IPS-18a (cell line): ENCODE measurements at regions not wholly inside any gene's neighbourhood (a gene's known extent, or its start where the extent isn't known, plus 50 kb on each side); places are given as distances from the start of the nearest gene placed in this dataset.
"Not testable (repeated sequence)": the region's sequence is repeated elsewhere in the genome, so short reads cannot be mapped to it uniquely, and the experiment has no call there.

Experiments
- H3K27ac ChIP-seq: one replicate; pipeline ENCODE4 v1.5.1; 2013; ENCODE audit warnings: low read length
- H3K27me3 ChIP-seq: one replicate; pipeline ENCODE4 v1.6.1; 2013; ENCODE audit warnings: mild to moderate bottlenecking, low read length; ENCODE audit not compliant: control insufficient read depth, insufficient read depth
- H3K36me3 ChIP-seq: one replicate; pipeline ENCODE4 v1.6.1; 2013; ENCODE audit warnings: low read depth, low read length; ENCODE audit not compliant: control insufficient read depth
- H3K4me1 ChIP-seq: one replicate; pipeline ENCODE4 v1.6.1; 2013; ENCODE audit warnings: low read depth, low read length; ENCODE audit not compliant: control insufficient read depth
- H3K4me3 ChIP-seq: one replicate; pipeline ENCODE4 v1.5.1; 2013; ENCODE audit warnings: low read length
- H3K9ac ChIP-seq: one replicate; pipeline ENCODE4 v1.6.1; 2013; ENCODE audit warnings: mild to moderate bottlenecking, low read length, moderate library complexity
- H3K9me3 ChIP-seq: one replicate; pipeline ENCODE4 v1.6.1; 2013; ENCODE audit warnings: low read depth, low read length; ENCODE audit not compliant: control insufficient read depth

- H3K27ac ChIP-seq, H3K36me3 ChIP-seq, H3K9me3 ChIP-seq, H3K9ac ChIP-seq, H3K4me1 ChIP-seq, H3K27me3 ChIP-seq, H3K4me3 ChIP-seq: not testable (repeated sequence)
Observed at GRCh38 chr7:32779895-32780294, 111.7 kb downstream of the KBTBD2 start.

- Histone ChIP-seq H3K9ac (no peak overlapping the region), H3K36me3 (no peaks in the 10 kb centered on the region), H3K4me1 (no peaks in the 10 kb centered on the region), H3K4me3 (no peak overlapping the region), H3K27ac (no peak overlapping the region), H3K9me3 (no peaks in the 10 kb centered on the region), H3K27me3 (no peaks in the 10 kb centered on the region)
Observed at GRCh38 chr7:32779167-32779566, 112.4 kb downstream of the KBTBD2 start.

GRCh38 chr7:32777041-32777666 is 114.4 kb downstream of the KBTBD2 start:
- not testable (repeated sequence) for H3K36me3 ChIP-seq, H3K27ac ChIP-seq, H3K9ac ChIP-seq, H3K4me3 ChIP-seq, H3K4me1 ChIP-seq, H3K27me3 ChIP-seq, H3K9me3 ChIP-seq

- H3K4me1 ChIP-seq, H3K4me3 ChIP-seq, H3K27me3 ChIP-seq, H3K27ac ChIP-seq, H3K9ac ChIP-seq, H3K9me3 ChIP-seq, H3K36me3 ChIP-seq: not testable (repeated sequence)
Observed at GRCh38 chr7:32776318-32776717, 115.2 kb downstream of the KBTBD2 start.

- not testable (repeated sequence) for H3K4me1 ChIP-seq, H3K9ac ChIP-seq, H3K4me3 ChIP-seq, H3K9me3 ChIP-seq, H3K36me3 ChIP-seq, H3K27ac ChIP-seq, H3K27me3 ChIP-seq
Observed at GRCh38 chr7:32775809-32776208, 115.8 kb downstream of the KBTBD2 start.

GRCh38 chr7:32774541-32774951 is 117.0 kb downstream of the KBTBD2 start:
- Histone ChIP-seq H3K4me3 (no peak overlapping the region), H3K27ac (no peak overlapping the region), H3K36me3 (no peaks in the 10 kb centered on the region), H3K4me1 (no peaks in the 10 kb centered on the region), H3K27me3 (no peaks in the 10 kb centered on the region), H3K9ac (no peak overlapping the region), H3K9me3 (no peaks in the 10 kb centered on the region)

- not testable (repeated sequence) for H3K4me1 ChIP-seq, H3K27ac ChIP-seq, H3K36me3 ChIP-seq, H3K27me3 ChIP-seq, H3K9ac ChIP-seq, H3K9me3 ChIP-seq, H3K4me3 ChIP-seq
Observed at GRCh38 chr7:32768866-32769510, 122.6 kb downstream of the KBTBD2 start.

GRCh38 chr7:32768338-32768737 is 123.2 kb downstream of the KBTBD2 start:
- H3K4me1 ChIP-seq, H3K27ac ChIP-seq, H3K36me3 ChIP-seq, H3K9me3 ChIP-seq, H3K9ac ChIP-seq, H3K4me3 ChIP-seq: not testable (repeated sequence)
- peaks cover 16% of the 10 kb centered on the region for H3K27me3 ChIP-seq

GRCh38 chr7:32765649-32766251 is 125.8 kb downstream of the KBTBD2 start:
- H3K4me3 ChIP-seq = not testable (repeated sequence)

GRCh38 chr7:32765185-32765584 is 126.4 kb downstream of the KBTBD2 start:
- H3K4me3 ChIP-seq = no peak overlapping the region
- H3K27me3 ChIP-seq = peaks cover 47% of the 10 kb centered on the region
- peaks cover 4% of the 10 kb centered on the region for H3K4me1 ChIP-seq
- no peak overlapping the region for H3K27ac ChIP-seq
- no peak overlapping the region for H3K9ac ChIP-seq
- H3K36me3 ChIP-seq = no peaks in the 10 kb centered on the region
- H3K9me3 ChIP-seq = no peaks in the 10 kb centered on the region

More at GRCh38 chr7:32765649-32766251, 125.8 kb downstream of the KBTBD2 start:
- H3K9ac ChIP-seq, H3K4me1 ChIP-seq, H3K27ac ChIP-seq, H3K36me3 ChIP-seq, H3K9me3 ChIP-seq: not testable (repeated sequence)
- H3K27me3 ChIP-seq = peaks cover 42% of the 10 kb centered on the region

- Histone ChIP-seq H3K27me3 (peaks cover 53% of the 10 kb centered on the region), H3K27ac (no peak overlapping the region), H3K4me1 (peaks cover 4% of the 10 kb centered on the region), H3K36me3 (no peaks in the 10 kb centered on the region), H3K9me3 (no peaks in the 10 kb centered on the region), H3K4me3 (peak overlapping the region; percentile 3), H3K9ac (no peak overlapping the region)
Observed at GRCh38 chr7:32762925-32763293, 128.7 kb downstream of the KBTBD2 start.
